Epithelial cell of proximal tubule (primary cell): ENCODE measurements at regions not wholly inside any gene's neighbourhood (a gene's known extent, or its start where the extent isn't known, plus 50 kb on each side); places are given as distances from the start of the nearest gene placed in this dataset.

Experiments used
- DNase-seq: peaks from one replicate; pipeline ENCODE4 v3.0.0-alpha.2; 2011; ENCODE audit warnings: low read depth
- H3K4me3 ChIP-seq: 2 replicates; pipeline ENCODE4 v1.5.1; 2011; ENCODE audit warnings: low read depth, mild to moderate bottlenecking, low read length
- TF ChIP-seq, protein P1 (sequence below): conservative IDR thresholded peaks from 2 replicates; pipeline ENCODE4 v1.5.1; 2012; ENCODE audit warnings: low read depth, mild to moderate bottlenecking, low read length

DNA sequence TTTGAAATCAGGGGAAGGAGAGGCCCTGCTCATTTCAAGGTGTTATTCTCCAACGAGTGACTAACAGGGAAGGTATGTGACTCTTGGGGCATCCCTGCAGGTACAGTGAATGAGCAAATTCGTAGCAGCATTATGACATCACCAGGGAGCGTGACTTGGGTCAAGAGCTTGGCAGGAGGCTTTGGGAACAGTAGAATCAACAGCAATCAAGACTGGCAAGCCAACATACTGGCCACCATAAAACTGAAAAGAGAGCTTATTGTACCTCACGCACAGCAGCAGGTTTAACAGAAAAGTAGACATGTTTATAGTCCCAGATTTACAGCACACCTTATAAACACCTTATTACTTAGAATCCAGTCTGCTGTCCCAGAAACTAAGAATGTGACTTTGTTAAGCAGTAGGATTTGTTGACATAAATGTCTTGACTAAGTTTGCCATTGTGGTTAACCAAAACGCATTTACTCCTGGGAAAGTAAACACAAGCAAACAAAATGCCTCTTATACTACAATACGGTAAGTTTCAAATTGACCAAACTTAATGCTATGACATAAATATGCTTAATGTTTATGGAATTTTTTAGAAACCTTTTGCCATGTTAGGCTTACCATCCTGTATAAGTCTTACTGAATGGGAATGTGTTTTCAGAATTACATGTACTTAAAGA, 297.8 kb downstream of the NPR3 start:
- DNase-seq, result peak; percentile 27
- no peak overlapping the region for H3K4me3 ChIP-seq
- TF ChIP-seq, protein P1, sequence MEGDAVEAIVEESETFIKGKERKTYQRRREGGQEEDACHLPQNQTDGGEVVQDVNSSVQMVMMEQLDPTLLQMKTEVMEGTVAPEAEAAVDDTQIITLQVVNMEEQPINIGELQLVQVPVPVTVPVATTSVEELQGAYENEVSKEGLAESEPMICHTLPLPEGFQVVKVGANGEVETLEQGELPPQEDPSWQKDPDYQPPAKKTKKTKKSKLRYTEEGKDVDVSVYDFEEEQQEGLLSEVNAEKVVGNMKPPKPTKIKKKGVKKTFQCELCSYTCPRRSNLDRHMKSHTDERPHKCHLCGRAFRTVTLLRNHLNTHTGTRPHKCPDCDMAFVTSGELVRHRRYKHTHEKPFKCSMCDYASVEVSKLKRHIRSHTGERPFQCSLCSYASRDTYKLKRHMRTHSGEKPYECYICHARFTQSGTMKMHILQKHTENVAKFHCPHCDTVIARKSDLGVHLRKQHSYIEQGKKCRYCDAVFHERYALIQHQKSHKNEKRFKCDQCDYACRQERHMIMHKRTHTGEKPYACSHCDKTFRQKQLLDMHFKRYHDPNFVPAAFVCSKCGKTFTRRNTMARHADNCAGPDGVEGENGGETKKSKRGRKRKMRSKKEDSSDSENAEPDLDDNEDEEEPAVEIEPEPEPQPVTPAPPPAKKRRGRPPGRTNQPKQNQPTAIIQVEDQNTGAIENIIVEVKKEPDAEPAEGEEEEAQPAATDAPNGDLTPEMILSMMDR, result no peak

DNA sequence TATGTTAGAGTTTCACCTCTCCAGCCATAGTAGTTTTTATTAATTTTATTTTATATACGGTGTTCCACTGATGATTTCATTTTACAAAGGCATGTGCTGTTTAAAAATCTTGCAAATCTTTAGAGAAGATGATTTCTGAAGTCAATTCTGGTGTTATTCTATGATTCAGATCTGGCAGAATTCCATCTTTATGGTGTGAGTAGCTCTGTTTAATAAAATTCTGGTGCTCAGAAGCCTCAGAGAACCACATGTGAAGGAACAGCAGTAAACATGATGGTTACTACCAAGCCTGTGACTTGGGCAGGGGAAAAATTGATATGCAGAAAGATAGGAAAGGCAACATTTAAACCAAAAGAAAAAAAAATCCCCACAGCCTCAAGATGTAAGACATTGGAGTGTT, 299.7 kb downstream of the NPR3 start:
- DNase-seq, result no peak
- TF ChIP-seq, protein P1, result no peak
- H3K4me3 ChIP-seq, result no peak overlapping the region

DNA sequence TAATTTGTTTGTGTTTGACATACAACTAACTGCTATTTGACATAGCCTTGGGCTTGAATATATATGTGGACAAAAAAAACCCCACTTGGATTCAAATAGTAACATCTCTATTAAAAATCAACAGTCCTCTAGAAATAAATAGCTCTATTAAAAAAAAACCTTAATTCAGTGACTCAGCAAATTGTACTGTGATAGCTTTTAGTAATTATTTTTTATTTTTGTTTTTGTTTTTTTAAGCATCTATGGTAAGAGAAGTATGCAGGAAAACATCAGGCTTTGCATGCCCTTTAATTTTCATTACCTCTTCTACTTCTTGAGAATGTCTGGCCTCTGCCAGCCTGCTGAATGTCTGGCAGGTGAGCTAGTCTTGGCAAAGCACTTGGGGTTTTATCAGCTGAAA, 300.7 kb downstream of the NPR3 start:
- peak; percentile 2 for DNase-seq
- H3K4me3 ChIP-seq, result no peak overlapping the region
- TF ChIP-seq, protein P1, result no peak

DNA sequence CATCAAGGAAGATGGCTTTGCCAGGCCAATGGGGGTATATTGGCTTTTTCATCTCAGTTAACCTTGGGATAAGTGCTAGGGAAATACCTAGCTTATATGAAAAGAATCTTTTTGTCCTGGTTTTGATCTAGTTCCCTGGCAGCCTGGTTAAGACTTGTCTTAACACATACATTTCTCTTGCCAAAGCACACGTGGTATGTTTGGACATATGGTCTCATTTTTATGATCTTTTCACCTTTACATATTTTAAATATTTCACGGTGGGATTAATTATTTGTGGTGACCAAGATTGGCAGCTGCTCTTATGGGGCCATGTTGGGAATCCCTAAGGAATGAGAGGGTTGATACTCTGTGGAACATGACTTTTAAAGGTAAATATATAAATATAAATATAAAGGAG, 312.5 kb downstream of the NPR3 start:
- no peak overlapping the region for H3K4me3 ChIP-seq
- no peak for DNase-seq
- TF ChIP-seq, protein P1, result no peak

DNA sequence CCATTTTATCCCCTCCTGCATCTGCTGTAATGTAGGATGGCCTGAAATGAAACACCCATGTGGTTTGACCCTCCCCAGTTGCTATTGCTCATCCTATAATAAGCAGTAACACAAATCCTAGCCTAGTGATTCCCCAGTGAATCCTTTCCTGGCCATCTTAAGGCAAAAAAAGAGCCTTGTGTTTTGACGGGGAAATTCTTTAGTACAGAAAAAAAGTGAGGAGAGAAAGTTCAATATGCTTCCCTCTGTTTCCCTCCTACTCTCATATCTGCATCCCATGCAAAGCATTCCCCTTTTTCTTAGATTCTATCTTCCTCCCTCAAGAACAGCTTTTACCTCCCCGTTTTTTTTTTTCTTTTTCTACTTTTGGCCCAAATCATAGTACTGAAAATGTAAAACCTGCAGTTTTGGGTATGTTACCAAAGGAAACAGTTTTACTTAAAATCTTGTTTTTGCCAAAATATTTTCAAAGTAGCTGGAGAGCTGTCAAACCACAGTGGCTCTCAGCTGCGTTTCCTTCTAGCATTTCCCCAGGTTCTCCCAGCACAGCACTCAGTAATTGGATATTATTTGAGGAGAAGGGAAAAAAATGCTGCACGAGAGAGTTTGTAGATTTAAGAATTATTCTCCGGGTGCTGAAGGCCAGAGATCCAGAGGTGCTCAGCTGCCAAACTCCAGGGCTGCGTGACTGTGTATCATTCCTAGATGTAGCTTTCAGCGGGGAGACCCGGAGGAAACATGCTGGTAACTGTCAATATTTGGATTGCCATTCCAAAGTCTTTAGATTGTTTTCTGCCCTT, 321.4 kb downstream of the NPR3 start:
- DNase-seq, result no peak
- TF ChIP-seq, protein P1, result no peak
- H3K4me3 ChIP-seq, result no peak overlapping the region

DNA sequence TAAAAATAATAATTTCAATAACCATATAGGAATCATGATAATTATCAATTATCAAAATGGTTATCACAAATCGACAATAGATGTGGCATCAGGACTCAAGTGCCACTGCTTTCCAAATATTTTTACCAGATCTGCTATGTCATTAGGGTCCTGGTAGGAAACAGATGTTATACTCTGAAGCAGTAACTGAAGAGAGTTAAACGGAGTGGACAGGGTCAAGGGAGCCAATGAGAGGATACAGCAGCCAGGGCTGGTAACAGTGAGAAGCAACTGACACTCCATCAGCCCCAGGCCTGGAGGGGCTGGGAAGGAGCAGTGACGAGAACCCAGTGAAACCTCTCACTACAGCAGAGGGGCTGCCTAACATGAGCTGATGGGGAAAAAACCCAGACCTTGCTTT, 322.4 kb downstream of the NPR3 start:
- H3K4me3 ChIP-seq, result no peak overlapping the region
- TF ChIP-seq, protein P1, result no peak
- no peak for DNase-seq
